KMS-11 (cell line): ENCODE measurements at regions not wholly inside any gene's neighbourhood (a gene's known extent, or its start where the extent isn't known, plus 50 kb on each side); places are given as distances from the start of the nearest gene placed in this dataset.

Experiments used
- H2AFZ ChIP-seq: fragments of 200-600 bp; sonication (generic); 2 replicates; pipeline ENCODE4 v1.6.1; 2016; ENCODE audit warnings: antibody characterized with exemption, mixed run types, low read depth
- H3K27ac ChIP-seq: fragments of 200-600 bp; sonication (generic); 2 replicates; pipeline ENCODE4 v1.6.1; 2016; ENCODE audit warnings: mild to moderate bottlenecking, mixed run types
- H3K27me3 ChIP-seq: fragments of 200-600 bp; sonication (generic); 2 replicates; pipeline ENCODE4 v1.6.1; 2017; ENCODE audit warnings: mild to moderate bottlenecking, low read depth, mixed run types, moderate library complexity; ENCODE audit not compliant: insufficient read depth
- H3K36me3 ChIP-seq: fragments of 200-600 bp; sonication (generic); 2 replicates; pipeline ENCODE4 v1.6.1; 2017; ENCODE audit warnings: mild to moderate bottlenecking, mixed run types; ENCODE audit not compliant: insufficient read depth
- H3K4me1 ChIP-seq: fragments of 200-600 bp; sonication (generic); 2 replicates; pipeline ENCODE4 v1.6.1; 2016; ENCODE audit warnings: mild to moderate bottlenecking, low read depth, mixed run types; ENCODE audit not compliant: poor library complexity, severe bottlenecking
- H3K4me2 ChIP-seq: fragments of 200-600 bp; sonication (generic); 2 replicates; pipeline ENCODE4 v1.7.0; 2016; ENCODE audit warnings: mild to moderate bottlenecking, mixed run types
- H3K4me3 ChIP-seq: fragments of 200-600 bp; sonication (generic); IDR thresholded peaks from 2 replicates; pipeline ENCODE4 v1.6.1; 2017; ENCODE audit warnings: low read depth, low read length, mixed read lengths; ENCODE audit not compliant: insufficient read depth
- H3K79me2 ChIP-seq: fragments of 200-600 bp; sonication (generic); 2 replicates; pipeline ENCODE4 v1.6.1; 2016; ENCODE audit warnings: low read depth, mixed run types; ENCODE audit not compliant: insufficient read depth
- H3K9ac ChIP-seq: fragments of 200-600 bp; sonication (generic); 2 replicates; pipeline ENCODE4 v1.6.1; 2016; ENCODE audit warnings: mild to moderate bottlenecking, mixed run types
- H4K20me1 ChIP-seq: fragments of 200-600 bp; sonication (generic); 2 replicates; pipeline ENCODE4 v1.6.1; 2016; ENCODE audit warnings: mild to moderate bottlenecking, mixed run types; ENCODE audit not compliant: insufficient read depth
- CTCF ChIP-seq: fragments of 200-600 bp; sonication (generic); conservative IDR thresholded peaks from 2 replicates; pipeline ENCODE4 v1.6.1; 2017; ENCODE audit warnings: low read depth, mild to moderate bottlenecking, antibody characterized with exemption, low read length, moderate library complexity, mixed read lengths

GRCh38 chr2:6423944-6424343, 441.8 kb downstream of the CMPK2 start:
- H3K4me1 ChIP-seq, result no peaks in the 10 kb centered on the region
- no peak overlapping the region for H3K4me3 ChIP-seq
- H3K36me3 ChIP-seq, result no peaks in the 10 kb centered on the region
- no peaks in the 10 kb centered on the region for H3K79me2 ChIP-seq
- H3K27ac ChIP-seq, result no peak overlapping the region
- no peak for TF ChIP-seq CTCF
- H3K27me3 ChIP-seq, result no peaks in the 10 kb centered on the region
- no peak overlapping the region for H3K4me2 ChIP-seq
- H2AFZ ChIP-seq, result no peak overlapping the region
- H3K9ac ChIP-seq, result no peak overlapping the region
- no peaks in the 10 kb centered on the region for H4K20me1 ChIP-seq

- Histone ChIP-seq H3K27me3 (no peaks in the 10 kb centered on the region), H3K4me1 (no peaks in the 10 kb centered on the region), H3K9ac (no peak overlapping the region), H3K4me3 (no peak overlapping the region), H3K36me3 (no peaks in the 10 kb centered on the region), H2AFZ (no peak overlapping the region), H3K27ac (no peak overlapping the region), H3K79me2 (no peaks in the 10 kb centered on the region), H3K4me2 (no peak overlapping the region), H4K20me1 (no peaks in the 10 kb centered on the region)
- no peak for TF ChIP-seq CTCF
These were observed 440.7 kb downstream of the CMPK2 start for GRCh38 chr2:6425032-6425431.

GRCh38 chr2:6429210-6429986, 436.3 kb downstream of the CMPK2 start:
- Histone ChIP-seq H3K27me3 (no peaks in the 10 kb centered on the region), H3K9ac (no peak overlapping the region), H3K4me1 (no peaks in the 10 kb centered on the region), H3K4me3 (no peak overlapping the region), H3K79me2 (no peaks in the 10 kb centered on the region), H3K36me3 (no peaks in the 10 kb centered on the region), H2AFZ (no peak overlapping the region), H3K4me2 (no peak overlapping the region), H4K20me1 (no peaks in the 10 kb centered on the region), H3K27ac (no peak overlapping the region)
- no peak for TF ChIP-seq CTCF

- no peak overlapping the region for H3K4me3 ChIP-seq
- H4K20me1 ChIP-seq, result no peaks in the 10 kb centered on the region
- no peaks in the 10 kb centered on the region for H3K4me1 ChIP-seq
- no peak overlapping the region for H3K9ac ChIP-seq
- H3K4me2 ChIP-seq, result no peak overlapping the region
- no peaks in the 10 kb centered on the region for H3K36me3 ChIP-seq
- no peak overlapping the region for H2AFZ ChIP-seq
- TF ChIP-seq CTCF, result no peak
- H3K27ac ChIP-seq, result no peak overlapping the region
- H3K27me3 ChIP-seq, result no peaks in the 10 kb centered on the region
- H3K79me2 ChIP-seq, result no peaks in the 10 kb centered on the region
These were observed 431.3 kb downstream of the CMPK2 start for GRCh38 chr2:6434438-6434837.
